SJCRH30 (cell line): ENCODE measurements at regions not wholly inside any gene's neighbourhood (a gene's known extent, or its start where the extent isn't known, plus 50 kb on each side); places are given as distances from the start of the nearest gene placed in this dataset.

Experiments used
- DNase-seq, 2 experiments: peaks; one replicate each; pipeline ENCODE4 v3.0.0-alpha.2; 2015 to 2020
- H3K27ac ChIP-seq: fragments of 250-450 bp; sonication (Bioruptor Pico); 2 replicates; pipeline ENCODE4 v1.5.1; 2020; ENCODE audit warnings: mild to moderate bottlenecking, moderate library complexity
- H3K27me3 ChIP-seq: fragments of 250-450 bp; sonication (Bioruptor Pico); 2 replicates; pipeline ENCODE4 v1.5.1; 2020; ENCODE audit warnings: mild to moderate bottlenecking, moderate library complexity
- H3K36me3 ChIP-seq: fragments of 250-450 bp; sonication (Bioruptor Pico); 2 replicates; pipeline ENCODE4 v1.5.1; 2020; ENCODE audit warnings: mild to moderate bottlenecking, moderate library complexity
- H3K4me1 ChIP-seq: fragments of 250-450 bp; sonication (Bioruptor Pico); 2 replicates; pipeline ENCODE4 v1.5.1; 2020; ENCODE audit warnings: mild to moderate bottlenecking, moderate library complexity
- H3K4me3 ChIP-seq: fragments of 250-450 bp; sonication (Bioruptor Pico); 2 replicates; pipeline ENCODE4 v1.5.1; 2020; ENCODE audit warnings: mild to moderate bottlenecking, moderate library complexity
- H3K9me3 ChIP-seq: fragments of 250-450 bp; sonication (Bioruptor Pico); replicated peaks from 2 replicates; pipeline ENCODE4 v1.5.1; 2020; ENCODE audit warnings: mild to moderate bottlenecking, moderate library complexity

DNA sequence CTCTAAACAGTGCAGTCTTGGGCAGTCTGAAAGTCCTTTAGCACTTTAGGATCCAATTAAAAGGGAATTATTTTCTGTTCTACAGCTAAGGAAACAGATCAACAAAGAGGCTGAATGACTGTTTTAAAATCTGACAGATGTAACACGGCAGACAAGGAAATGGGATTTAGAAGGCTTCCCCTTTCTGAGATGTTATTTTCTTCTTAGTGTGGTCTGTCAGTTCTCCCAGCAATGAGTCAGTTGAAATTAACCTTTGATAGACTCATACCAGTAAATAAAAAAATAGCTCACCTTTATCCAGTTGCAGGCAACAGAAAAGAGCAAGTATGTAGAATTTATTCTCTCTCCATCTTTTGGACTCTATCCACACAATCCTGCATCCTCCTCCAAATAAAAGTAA, 98.1 kb downstream of the NEDD1 start:
- Histone ChIP-seq H3K27ac (no peak overlapping the region), H3K4me1 (no peaks in the 10 kb centered on the region), H3K9me3 (no peaks in the 10 kb centered on the region), H3K4me3 (no peak overlapping the region), H3K36me3 (no peaks in the 10 kb centered on the region), H3K27me3 (no peaks in the 10 kb centered on the region)
- DNase-seq, result no peak

DNA sequence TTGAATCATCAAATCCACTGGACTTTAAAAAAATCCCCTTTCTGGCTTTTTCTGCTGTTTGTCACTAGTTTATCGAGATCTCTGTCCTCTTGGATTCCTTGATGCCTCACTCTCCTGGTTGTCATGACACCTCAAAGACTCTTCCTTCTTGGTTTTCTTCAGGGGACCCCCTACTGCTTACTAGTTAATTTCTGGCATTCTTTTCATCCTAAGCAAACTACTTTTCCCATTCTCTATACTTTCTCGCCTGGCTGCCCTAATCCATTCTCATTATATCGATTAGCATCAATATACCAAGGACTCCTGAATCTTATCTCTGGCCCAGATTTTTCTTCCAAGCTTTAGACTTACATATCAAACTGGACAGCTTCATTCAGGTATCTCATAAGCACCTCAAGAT, 98.6 kb downstream of the NEDD1 start:
- Histone ChIP-seq H3K27ac (no peak overlapping the region), H3K27me3 (no peaks in the 10 kb centered on the region), H3K9me3 (no peaks in the 10 kb centered on the region), H3K36me3 (no peaks in the 10 kb centered on the region), H3K4me3 (no peak overlapping the region), H3K4me1 (no peaks in the 10 kb centered on the region)
- no peak for DNase-seq

DNA sequence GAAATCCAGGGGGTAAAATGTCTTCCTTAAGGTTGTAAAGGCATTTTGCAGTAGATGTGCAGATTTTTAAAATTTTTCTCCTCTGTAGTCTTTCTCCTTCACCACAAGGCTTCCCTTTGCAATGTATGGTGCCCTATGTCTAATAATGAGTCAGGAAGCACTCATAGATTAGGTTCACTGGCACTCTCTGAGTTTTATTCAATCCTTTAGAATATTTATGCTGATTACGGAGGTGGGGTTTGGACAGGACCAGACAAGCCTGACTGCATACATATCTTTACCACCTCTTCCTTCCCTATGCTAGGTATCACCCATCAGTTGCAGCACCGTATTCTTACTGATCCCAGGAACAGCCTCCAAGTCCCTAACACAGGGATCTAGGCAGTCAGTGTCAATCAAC, 99.5 kb downstream of the NEDD1 start:
- H3K36me3 ChIP-seq, result no peaks in the 10 kb centered on the region
- no peak overlapping the region for H3K4me3 ChIP-seq
- H3K27ac ChIP-seq, result no peak overlapping the region
- H3K27me3 ChIP-seq, result no peaks in the 10 kb centered on the region
- H3K9me3 ChIP-seq, result no peaks in the 10 kb centered on the region
- no peak for DNase-seq
- H3K4me1 ChIP-seq, result no peaks in the 10 kb centered on the region

DNA sequence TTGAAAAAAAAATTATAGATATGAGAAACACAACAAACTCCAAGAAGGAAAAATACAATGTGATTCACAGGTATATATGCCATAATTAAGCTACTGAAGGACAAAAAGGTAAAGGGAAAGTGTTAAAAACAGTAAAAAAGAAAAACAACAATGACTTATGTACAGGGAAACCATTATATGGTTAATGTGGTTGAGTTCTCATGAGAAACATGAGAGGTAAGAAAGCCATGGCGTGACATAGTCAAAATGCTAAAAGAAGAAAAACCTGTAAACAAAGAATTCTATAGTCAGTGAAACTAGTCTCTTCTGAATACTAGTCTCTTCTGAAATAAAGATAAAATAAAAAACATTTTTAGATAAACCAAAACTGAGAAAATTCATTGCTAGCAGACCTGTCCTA, 109.1 kb downstream of the NEDD1 start:
- Histone ChIP-seq H3K4me1 (no peaks in the 10 kb centered on the region), H3K4me3 (no peak overlapping the region), H3K27me3 (no peaks in the 10 kb centered on the region), H3K27ac (no peak overlapping the region), H3K36me3 (no peaks in the 10 kb centered on the region), H3K9me3 (no peaks in the 10 kb centered on the region)
- no peak for DNase-seq

DNA sequence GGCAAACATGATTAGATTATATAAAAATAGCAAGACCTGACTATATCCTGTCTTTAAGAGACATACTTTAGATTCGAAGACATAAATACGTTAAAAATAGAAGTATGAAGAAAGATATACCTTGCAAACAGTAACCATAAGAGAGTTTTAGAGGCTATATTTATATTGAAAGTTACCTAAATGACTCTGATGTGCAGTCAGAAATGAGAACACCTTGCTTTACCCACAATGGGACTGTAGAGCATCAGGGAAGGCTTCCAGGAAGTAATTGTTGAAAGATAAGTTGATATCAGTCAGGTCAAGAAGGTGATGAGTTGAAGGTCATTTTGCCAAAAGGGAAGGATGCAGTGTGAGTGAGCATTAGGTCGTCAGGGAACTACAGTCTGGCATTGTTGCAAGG, 110.2 kb downstream of the NEDD1 start:
- H3K36me3 ChIP-seq, result no peaks in the 10 kb centered on the region
- no peak overlapping the region for H3K27ac ChIP-seq
- H3K4me3 ChIP-seq, result no peak overlapping the region
- H3K27me3 ChIP-seq, result no peaks in the 10 kb centered on the region
- DNase-seq, result no peak
- H3K9me3 ChIP-seq, result no peaks in the 10 kb centered on the region
- no peaks in the 10 kb centered on the region for H3K4me1 ChIP-seq

DNA sequence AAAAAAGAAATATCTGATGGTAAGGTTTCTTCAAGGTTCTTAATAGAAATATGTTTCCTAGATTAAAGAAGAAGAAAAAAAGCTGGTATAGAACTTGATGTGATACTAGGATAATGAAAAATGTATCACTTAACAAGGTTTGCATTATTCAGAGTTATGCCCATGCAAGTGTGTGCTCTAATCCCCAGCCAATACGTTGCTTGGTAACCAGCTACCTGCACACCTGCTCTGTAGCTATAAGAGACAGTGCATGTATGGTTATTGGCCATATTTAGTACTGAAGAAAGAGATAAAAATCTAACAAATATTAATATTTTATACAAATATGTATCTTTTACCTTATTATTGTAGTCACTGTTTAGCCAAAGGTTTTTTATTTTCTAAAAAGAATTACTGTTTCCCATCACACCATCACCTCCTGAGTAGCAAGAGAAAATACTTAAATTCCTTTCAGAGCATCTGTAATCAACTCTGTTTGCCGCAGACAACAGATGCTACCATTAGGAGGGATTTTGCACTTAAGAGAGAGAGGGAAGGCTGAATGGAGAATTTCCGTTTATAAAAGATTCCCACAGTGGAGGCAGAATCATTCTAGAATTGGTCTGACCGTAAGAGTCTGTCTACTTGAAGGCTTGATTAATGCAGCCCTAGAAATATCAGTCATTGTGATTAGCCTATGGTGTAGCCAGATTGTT, 115.6 kb downstream of the NEDD1 start:
- H3K36me3 ChIP-seq, result no peaks in the 10 kb centered on the region
- no peak overlapping the region for H3K4me3 ChIP-seq
- H3K9me3 ChIP-seq, result no peaks in the 10 kb centered on the region
- H3K4me1 ChIP-seq, result no peaks in the 10 kb centered on the region
- H3K27ac ChIP-seq, result no peak overlapping the region
- no peak for DNase-seq
- H3K27me3 ChIP-seq, result no peaks in the 10 kb centered on the region

- Histone ChIP-seq H3K9me3 (no peaks in the 10 kb centered on the region), H3K27me3 (no peaks in the 10 kb centered on the region), H3K36me3 (no peaks in the 10 kb centered on the region), H3K27ac (no peak overlapping the region), H3K4me1 (no peaks in the 10 kb centered on the region), H3K4me3 (no peak overlapping the region)
- DNase-seq, result no peak
Measured at GRCh38 chr12:97024393-97024792, 117.3 kb downstream of the NEDD1 start.

DNA sequence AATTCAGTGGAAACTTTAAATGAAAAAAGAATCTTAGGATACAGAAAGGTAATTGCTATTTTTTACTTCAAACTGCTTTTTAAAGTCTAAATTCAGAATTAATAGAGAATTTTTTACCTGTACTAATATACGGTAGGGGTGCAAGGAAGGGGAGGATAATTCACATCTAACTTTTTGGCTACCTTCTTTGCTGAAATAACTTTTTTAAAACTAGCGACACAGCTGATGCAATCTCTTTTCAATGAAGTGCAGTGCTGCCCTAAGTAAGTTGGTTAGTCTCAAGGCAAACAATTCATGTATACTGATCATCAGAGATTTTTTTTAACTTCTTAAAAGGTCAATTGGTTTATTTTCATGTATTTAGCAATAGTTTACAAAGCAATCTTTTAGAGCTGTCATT, 119.8 kb downstream of the NEDD1 start:
- no peak overlapping the region for H3K4me3 ChIP-seq
- H3K27me3 ChIP-seq, result no peaks in the 10 kb centered on the region
- H3K9me3 ChIP-seq, result no peaks in the 10 kb centered on the region
- no peak overlapping the region for H3K27ac ChIP-seq
- H3K36me3 ChIP-seq, result no peaks in the 10 kb centered on the region
- no peaks in the 10 kb centered on the region for H3K4me1 ChIP-seq
- DNase-seq, result no peak

GRCh38 chr12:97027482-97027881, 120.4 kb downstream of the NEDD1 start:
- no peak overlapping the region for H3K4me3 ChIP-seq

DNA sequence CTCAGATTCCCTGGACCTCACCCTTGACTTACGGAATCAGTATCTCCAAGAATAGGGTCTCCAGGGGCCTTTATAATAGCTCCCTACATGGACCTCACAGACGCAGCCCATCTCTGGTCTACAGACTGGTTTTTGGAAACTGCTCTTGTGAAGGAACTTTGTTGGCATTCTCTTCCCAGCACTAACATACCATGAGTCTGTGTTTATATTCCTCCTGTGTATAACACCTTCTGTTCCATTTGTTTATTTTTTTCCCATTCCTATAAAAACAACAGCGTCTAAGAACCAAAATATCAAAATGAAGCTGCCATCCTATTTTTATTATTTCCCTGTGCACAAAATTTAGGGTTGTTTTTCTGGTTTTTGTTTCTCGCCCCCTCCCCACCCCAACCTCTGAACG, 131.1 kb downstream of the NEDD1 start:
- no peak for DNase-seq
- H3K4me3 ChIP-seq, result no peak overlapping the region
- no peaks in the 10 kb centered on the region for H3K36me3 ChIP-seq
- no peak overlapping the region for H3K27ac ChIP-seq
- H3K27me3 ChIP-seq, result no peaks in the 10 kb centered on the region
- H3K9me3 ChIP-seq, result no peaks in the 10 kb centered on the region
- no peaks in the 10 kb centered on the region for H3K4me1 ChIP-seq

More at GRCh38 chr12:97027482-97027881, 120.4 kb downstream of the NEDD1 start:
- H3K27ac ChIP-seq, result no peak overlapping the region
- H3K4me1 ChIP-seq, result no peaks in the 10 kb centered on the region
- no peak for DNase-seq
- no peaks in the 10 kb centered on the region for H3K36me3 ChIP-seq
- no peaks in the 10 kb centered on the region for H3K27me3 ChIP-seq
- no peaks in the 10 kb centered on the region for H3K9me3 ChIP-seq

GRCh38 chr12:97038834-97039233, 131.8 kb downstream of the NEDD1 start:
- H3K9me3 ChIP-seq, result no peaks in the 10 kb centered on the region
- no peak for DNase-seq
- H3K27ac ChIP-seq, result no peak overlapping the region

GRCh38 chr12:97046901-97047300, 139.8 kb downstream of the NEDD1 start:
- Histone ChIP-seq H3K36me3 (no peaks in the 10 kb centered on the region), H3K4me1 (no peaks in the 10 kb centered on the region), H3K4me3 (no peak overlapping the region), H3K27me3 (no peaks in the 10 kb centered on the region), H3K9me3 (no peaks in the 10 kb centered on the region), H3K27ac (no peak overlapping the region)
- DNase-seq, result no peak

More at GRCh38 chr12:97038834-97039233, 131.8 kb downstream of the NEDD1 start:
- Histone ChIP-seq H3K27me3 (no peaks in the 10 kb centered on the region), H3K36me3 (no peaks in the 10 kb centered on the region), H3K4me1 (no peaks in the 10 kb centered on the region), H3K4me3 (no peak overlapping the region)

DNA sequence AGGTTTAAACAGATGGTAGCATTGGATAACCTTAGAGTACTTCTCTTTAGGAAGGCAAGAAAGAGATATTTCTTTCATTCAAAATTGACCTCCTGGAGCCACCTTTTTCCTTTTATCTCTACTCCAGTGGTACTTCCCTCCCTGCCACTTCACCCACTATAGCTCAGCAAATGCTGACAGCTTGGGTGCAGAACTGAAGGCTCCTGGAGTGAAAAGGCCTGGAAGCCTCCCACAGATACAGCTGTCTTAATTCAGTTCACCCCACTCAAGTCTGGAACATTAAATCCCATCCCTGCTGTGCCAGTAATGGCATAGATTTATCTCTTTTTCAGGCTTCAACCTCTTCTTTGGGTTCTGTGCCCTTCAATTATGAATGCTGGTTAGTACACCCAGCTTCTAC, 140.3 kb downstream of the NEDD1 start:
- no peaks in the 10 kb centered on the region for H3K9me3 ChIP-seq
- no peak overlapping the region for H3K4me3 ChIP-seq
- H3K27me3 ChIP-seq, result no peaks in the 10 kb centered on the region
- H3K4me1 ChIP-seq, result no peaks in the 10 kb centered on the region
- no peak for DNase-seq
- H3K27ac ChIP-seq, result no peak overlapping the region
- no peaks in the 10 kb centered on the region for H3K36me3 ChIP-seq

DNA sequence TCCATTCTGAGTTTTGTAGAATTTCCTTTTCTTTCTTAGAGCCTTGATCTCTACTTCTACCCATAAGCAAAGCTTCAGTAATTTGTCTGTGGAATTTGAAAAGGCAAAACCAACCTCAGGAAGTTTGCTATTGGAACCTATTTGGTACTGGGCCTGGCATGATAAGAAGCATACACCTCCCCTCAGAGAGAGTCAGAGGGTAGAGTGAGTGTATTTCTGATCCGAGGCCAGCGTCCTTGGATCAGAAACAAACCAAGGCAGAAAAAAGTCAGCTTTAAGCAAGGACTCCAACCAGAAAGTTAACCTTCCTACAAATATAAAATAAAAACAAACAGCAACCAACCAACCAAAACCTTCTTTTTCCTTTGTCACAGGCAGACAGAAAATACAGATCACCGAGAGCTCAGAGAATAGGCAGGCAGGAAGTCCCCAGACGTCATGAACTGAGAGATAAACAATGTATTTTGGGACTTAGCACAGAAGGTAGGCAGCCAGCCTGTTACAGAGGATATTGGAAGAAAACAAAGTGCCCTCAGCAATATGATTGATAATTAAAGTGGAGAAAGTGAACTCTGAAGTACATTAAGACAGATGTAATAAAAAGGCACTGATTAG, 141.5 kb downstream of the NEDD1 start:
- no peaks in the 10 kb centered on the region for H3K4me1 ChIP-seq
- no peaks in the 10 kb centered on the region for H3K27me3 ChIP-seq
- no peak for DNase-seq
- H3K36me3 ChIP-seq, result no peaks in the 10 kb centered on the region
- H3K4me3 ChIP-seq, result no peak overlapping the region
- H3K27ac ChIP-seq, result no peak overlapping the region
- no peaks in the 10 kb centered on the region for H3K9me3 ChIP-seq

DNA sequence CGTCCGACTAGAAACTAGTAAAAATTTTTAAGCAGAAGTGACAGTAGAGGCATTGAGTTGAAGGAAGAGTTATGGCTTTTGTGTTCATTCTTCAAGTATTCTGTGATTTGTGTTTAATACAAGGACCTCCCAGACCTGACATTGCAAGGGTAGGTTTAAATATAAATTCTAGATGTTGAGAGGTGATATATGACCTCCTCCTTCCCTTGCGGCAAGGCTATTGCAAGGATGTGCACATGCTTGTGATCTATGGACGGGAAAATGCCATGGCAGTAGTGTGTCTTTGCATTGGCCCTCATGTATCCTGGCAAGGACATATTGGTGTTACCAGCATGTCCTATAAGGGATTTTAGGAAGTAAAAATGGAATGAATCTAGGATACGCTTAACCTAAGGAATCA, 143.5 kb downstream of the NEDD1 start:
- no peaks in the 10 kb centered on the region for H3K4me1 ChIP-seq
- no peak for DNase-seq

GRCh38 chr12:97051341-97051740, 144.3 kb downstream of the NEDD1 start:
- H3K4me3 ChIP-seq, result no peak overlapping the region
- no peaks in the 10 kb centered on the region for H3K9me3 ChIP-seq
- no peaks in the 10 kb centered on the region for H3K36me3 ChIP-seq
- DNase-seq, result no peak
- no peak overlapping the region for H3K27ac ChIP-seq
- no peaks in the 10 kb centered on the region for H3K27me3 ChIP-seq
- H3K4me1 ChIP-seq, result no peaks in the 10 kb centered on the region

More for the DNA sequence above, 143.5 kb downstream of the NEDD1 start:
- no peak overlapping the region for H3K27ac ChIP-seq
- no peaks in the 10 kb centered on the region for H3K27me3 ChIP-seq
- H3K4me3 ChIP-seq, result no peak overlapping the region
- H3K9me3 ChIP-seq, result no peaks in the 10 kb centered on the region
- H3K36me3 ChIP-seq, result no peaks in the 10 kb centered on the region
